ENCODE measurements at regions not wholly inside any gene's neighbourhood (a gene's known extent, or its start where the extent isn't known, plus 50 kb on each side); places are given as distances from the start of the nearest gene placed in this dataset.

DNA sequence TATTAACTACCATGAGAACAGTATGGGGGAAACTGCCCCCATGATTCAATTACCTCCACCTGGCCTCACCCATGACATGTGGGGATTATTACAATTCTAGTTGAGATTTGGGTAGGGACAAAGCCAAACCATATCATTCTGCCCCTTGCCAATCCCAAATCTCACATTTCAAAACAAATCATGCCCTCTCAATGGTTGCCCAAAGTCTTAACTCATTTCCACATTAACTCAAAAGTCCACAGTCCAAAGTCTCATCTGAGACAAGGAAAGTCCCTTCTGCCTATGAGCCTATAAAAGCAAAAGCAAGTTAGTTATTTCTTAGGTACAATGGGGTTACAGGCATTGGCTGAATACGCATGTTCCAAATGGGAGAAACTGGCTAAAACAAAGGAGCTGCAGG, 180.7 kb upstream of the CDH12 start:
- DNase-seq (no peak), ATAC-seq (no peak)
- intact Hi-C loops (cut with micrococcal nuclease): no loop called here
- Histone ChIP-seq H3K4me2 (ENCODE audit: low read length) (no peak overlapping the region), H3K27ac (ENCODE audit: low read length) (no peak overlapping the region), H3K79me2 (ENCODE audit: low read length) (no peaks in the 10 kb centered on the region), H3K36me3 (ENCODE audit: low read depth, low read length) (no peaks in the 10 kb centered on the region), H3F3A (ENCODE audit: low read length, unreplicated experiment) (no peaks in the 10 kb centered on the region), H3K9me3 (ENCODE audit: low read length) (no peaks in the 10 kb centered on the region), H4K20me1 (ENCODE audit: low read length) (no peaks in the 10 kb centered on the region), H2AFZ (ENCODE audit: low read length) (no peak overlapping the region), H3K9me2 (replicated peaks; ENCODE audit: low read length) (no peaks in the 10 kb centered on the region), H3K9ac (ENCODE audit: low read length) (no peak overlapping the region), H3K4me3 (ENCODE audit: low read length) (no peak overlapping the region), H3K4me1 (ENCODE audit: insufficient read depth, low read length) (no peaks in the 10 kb centered on the region), H3K27me3 (ENCODE audit: low read length) (0 out of 2 replicates have a peak, but pooled peaks cover 4% of the 10 kb centered on the region)
- POLR2A ChIA-PET (ENCODE audit: unreplicated experiment): no interaction called here
- BruUV-seq (replicated peaks): no TSS peak
- CTCF ChIA-PET: no interaction called here
- TF ChIP-seq, protein P1, sequence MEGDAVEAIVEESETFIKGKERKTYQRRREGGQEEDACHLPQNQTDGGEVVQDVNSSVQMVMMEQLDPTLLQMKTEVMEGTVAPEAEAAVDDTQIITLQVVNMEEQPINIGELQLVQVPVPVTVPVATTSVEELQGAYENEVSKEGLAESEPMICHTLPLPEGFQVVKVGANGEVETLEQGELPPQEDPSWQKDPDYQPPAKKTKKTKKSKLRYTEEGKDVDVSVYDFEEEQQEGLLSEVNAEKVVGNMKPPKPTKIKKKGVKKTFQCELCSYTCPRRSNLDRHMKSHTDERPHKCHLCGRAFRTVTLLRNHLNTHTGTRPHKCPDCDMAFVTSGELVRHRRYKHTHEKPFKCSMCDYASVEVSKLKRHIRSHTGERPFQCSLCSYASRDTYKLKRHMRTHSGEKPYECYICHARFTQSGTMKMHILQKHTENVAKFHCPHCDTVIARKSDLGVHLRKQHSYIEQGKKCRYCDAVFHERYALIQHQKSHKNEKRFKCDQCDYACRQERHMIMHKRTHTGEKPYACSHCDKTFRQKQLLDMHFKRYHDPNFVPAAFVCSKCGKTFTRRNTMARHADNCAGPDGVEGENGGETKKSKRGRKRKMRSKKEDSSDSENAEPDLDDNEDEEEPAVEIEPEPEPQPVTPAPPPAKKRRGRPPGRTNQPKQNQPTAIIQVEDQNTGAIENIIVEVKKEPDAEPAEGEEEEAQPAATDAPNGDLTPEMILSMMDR (conservative IDR thresholded peaks at IDR 0.05; ENCODE audit: low read depth, low read length): no peak
- TF ChIP-seq EZH2phosphoT487 (IDR thresholded peaks at IDR 0.05; ENCODE audit: borderline replicate concordance, low read length) (no peak), EZH2 (IDR thresholded peaks at IDR 0.05; ENCODE audit: low read length, unreplicated experiment) (no peak)

DNA sequence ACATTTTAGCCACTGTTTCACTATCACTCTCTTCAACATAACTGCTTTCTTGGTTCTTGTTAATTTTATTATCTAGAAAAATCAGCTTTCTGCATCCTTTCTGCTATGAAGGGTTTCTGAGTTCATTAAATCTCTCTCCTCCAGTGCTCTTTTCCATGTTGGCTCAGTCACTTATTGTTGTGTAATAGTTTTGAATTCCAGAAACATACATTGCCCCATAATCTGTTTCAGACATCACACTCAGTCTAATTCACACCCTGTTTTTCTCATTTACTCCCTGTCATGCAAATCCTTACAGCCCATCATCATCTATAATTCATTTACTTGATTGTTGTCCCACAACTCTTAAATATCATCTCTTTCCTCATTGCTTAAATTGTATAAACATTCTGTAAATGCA, 176.1 kb upstream of the CDH12 start:
- CTCF ChIA-PET: no interaction called here
- no peaks in the 10 kb centered on the region for H3K9me3 ChIP-seq (ENCODE audit: low read length)
- no peaks in the 10 kb centered on the region for H4K20me1 ChIP-seq (ENCODE audit: low read length)
- H3K27me3 ChIP-seq (ENCODE audit: low read length): no peaks in the 10 kb centered on the region
- ATAC-seq: no peak
- H3K9ac ChIP-seq (ENCODE audit: low read length): no peak overlapping the region
- no peak overlapping the region for H3K4me3 ChIP-seq (ENCODE audit: low read length)
- no peaks in the 10 kb centered on the region for H3K36me3 ChIP-seq (ENCODE audit: low read depth, low read length)
- no peaks in the 10 kb centered on the region for H3F3A ChIP-seq (ENCODE audit: low read length, unreplicated experiment)
- no peak overlapping the region for H3K4me2 ChIP-seq (ENCODE audit: low read length)
- no peak overlapping the region for H2AFZ ChIP-seq (ENCODE audit: low read length)
- BruUV-seq (replicated peaks): no TSS peak
- no peaks in the 10 kb centered on the region for H3K9me2 ChIP-seq (replicated peaks; ENCODE audit: low read length)
- no peaks in the 10 kb centered on the region for H3K4me1 ChIP-seq (ENCODE audit: insufficient read depth, low read length)
- intact Hi-C loops (cut with micrococcal nuclease): no loop called here
- DNase-seq: no peak
- TF ChIP-seq, protein P1 (conservative IDR thresholded peaks at IDR 0.05; ENCODE audit: low read depth, low read length): no peak
- no peak for TF ChIP-seq EZH2phosphoT487 (IDR thresholded peaks at IDR 0.05; ENCODE audit: borderline replicate concordance, low read length)
- no peak for TF ChIP-seq EZH2 (IDR thresholded peaks at IDR 0.05; ENCODE audit: low read length, unreplicated experiment)
- no peaks in the 10 kb centered on the region for H3K79me2 ChIP-seq (ENCODE audit: low read length)
- POLR2A ChIA-PET (ENCODE audit: unreplicated experiment): no interaction called here
- no peak overlapping the region for H3K27ac ChIP-seq (ENCODE audit: low read length)

DNA sequence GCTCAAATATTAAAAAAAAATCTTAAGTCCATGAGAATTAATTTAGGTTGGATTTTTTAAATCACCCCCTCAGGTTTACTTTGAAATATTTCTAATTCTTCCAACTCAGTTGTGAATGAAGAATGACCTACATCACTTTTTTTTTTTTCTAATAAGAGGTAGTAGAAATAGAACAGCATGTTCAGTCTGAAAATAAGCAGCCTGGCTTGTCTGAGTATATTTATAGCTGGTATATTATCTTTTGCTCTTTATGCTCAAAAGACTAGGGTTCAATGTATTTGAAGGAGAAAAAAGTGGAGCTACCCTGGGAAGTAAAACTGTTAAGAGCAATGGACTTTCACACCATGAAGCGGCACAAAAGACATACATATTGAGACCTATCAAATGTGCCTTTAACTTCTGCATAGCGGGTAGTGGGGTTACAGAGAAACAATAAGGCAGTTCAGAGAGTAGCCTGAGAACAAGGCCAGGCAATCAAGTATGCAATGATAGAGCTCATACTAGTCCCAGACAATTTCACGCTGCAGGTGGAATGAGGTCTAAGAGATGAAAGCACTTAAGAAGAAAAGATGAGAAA, 175.4 kb upstream of the CDH12 start:
- no peaks in the 10 kb centered on the region for H3K9me2 ChIP-seq (replicated peaks; ENCODE audit: low read length)
- H3K4me3 ChIP-seq (ENCODE audit: low read length): no peak overlapping the region
- H4K20me1 ChIP-seq (ENCODE audit: low read length): no peaks in the 10 kb centered on the region
- no peak overlapping the region for H3K27ac ChIP-seq (ENCODE audit: low read length)
- no TSS peak for BruUV-seq (replicated peaks)
- TF ChIP-seq EZH2 (IDR thresholded peaks at IDR 0.05; ENCODE audit: low read length, unreplicated experiment) (no peak), EZH2phosphoT487 (IDR thresholded peaks at IDR 0.05; ENCODE audit: borderline replicate concordance, low read length) (no peak)
- TF ChIP-seq, protein P1 (conservative IDR thresholded peaks at IDR 0.05; ENCODE audit: low read depth, low read length): no peak
- H3F3A ChIP-seq (ENCODE audit: low read length, unreplicated experiment): no peaks in the 10 kb centered on the region
- no peaks in the 10 kb centered on the region for H3K4me1 ChIP-seq (ENCODE audit: insufficient read depth, low read length)
- H3K27me3 ChIP-seq (ENCODE audit: low read length): no peaks in the 10 kb centered on the region
- ChIA-PET CTCF (no interaction called here), POLR2A (ENCODE audit: unreplicated experiment) (no interaction called here)
- no peaks in the 10 kb centered on the region for H3K36me3 ChIP-seq (ENCODE audit: low read depth, low read length)
- no peaks in the 10 kb centered on the region for H3K79me2 ChIP-seq (ENCODE audit: low read length)
- H2AFZ ChIP-seq (ENCODE audit: low read length): no peak overlapping the region
- no peaks in the 10 kb centered on the region for H3K9me3 ChIP-seq (ENCODE audit: low read length)
- no peak overlapping the region for H3K9ac ChIP-seq (ENCODE audit: low read length)
- no peak for ATAC-seq
- intact Hi-C loops (cut with micrococcal nuclease): no loop called here
- H3K4me2 ChIP-seq (ENCODE audit: low read length): no peak overlapping the region
- DNase-seq: no peak

Measured in PC-3 (cell line).